ENCODE measurements at regions not wholly inside any gene's neighbourhood (a gene's known extent, or its start where the extent isn't known, plus 50 kb on each side); places are given as distances from the start of the nearest gene placed in this dataset.

DNA sequence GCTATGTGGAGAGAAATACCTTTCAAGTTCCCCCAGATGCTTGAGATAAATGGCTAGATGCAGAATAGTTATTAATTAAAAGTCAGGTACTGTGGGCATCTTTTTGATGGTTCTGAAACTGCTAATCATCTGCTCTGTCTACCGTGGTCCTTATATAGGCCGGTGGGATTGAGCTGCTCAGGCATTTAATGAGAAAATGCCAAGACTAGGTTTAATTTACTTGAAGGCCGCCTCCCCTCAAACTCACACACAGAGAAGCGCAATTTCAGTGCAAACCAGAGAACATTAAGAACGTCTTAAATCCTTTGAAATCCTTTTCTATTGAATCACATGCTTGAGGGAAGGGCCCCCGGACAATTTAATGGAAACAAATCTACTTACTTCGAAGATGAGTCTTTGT, 136.4 kb upstream of the CRBN start:
- TF ChIP-seq, protein P1, sequence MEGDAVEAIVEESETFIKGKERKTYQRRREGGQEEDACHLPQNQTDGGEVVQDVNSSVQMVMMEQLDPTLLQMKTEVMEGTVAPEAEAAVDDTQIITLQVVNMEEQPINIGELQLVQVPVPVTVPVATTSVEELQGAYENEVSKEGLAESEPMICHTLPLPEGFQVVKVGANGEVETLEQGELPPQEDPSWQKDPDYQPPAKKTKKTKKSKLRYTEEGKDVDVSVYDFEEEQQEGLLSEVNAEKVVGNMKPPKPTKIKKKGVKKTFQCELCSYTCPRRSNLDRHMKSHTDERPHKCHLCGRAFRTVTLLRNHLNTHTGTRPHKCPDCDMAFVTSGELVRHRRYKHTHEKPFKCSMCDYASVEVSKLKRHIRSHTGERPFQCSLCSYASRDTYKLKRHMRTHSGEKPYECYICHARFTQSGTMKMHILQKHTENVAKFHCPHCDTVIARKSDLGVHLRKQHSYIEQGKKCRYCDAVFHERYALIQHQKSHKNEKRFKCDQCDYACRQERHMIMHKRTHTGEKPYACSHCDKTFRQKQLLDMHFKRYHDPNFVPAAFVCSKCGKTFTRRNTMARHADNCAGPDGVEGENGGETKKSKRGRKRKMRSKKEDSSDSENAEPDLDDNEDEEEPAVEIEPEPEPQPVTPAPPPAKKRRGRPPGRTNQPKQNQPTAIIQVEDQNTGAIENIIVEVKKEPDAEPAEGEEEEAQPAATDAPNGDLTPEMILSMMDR (IDR thresholded peaks at IDR 0.05): no peak
- no peak for TF ChIP-seq POLR2A (IDR thresholded peaks at IDR 0.05)

All from uterus (tissue), 2 donors.